ENCODE measurements at regions not wholly inside any gene's neighbourhood (a gene's known extent, or its start where the extent isn't known, plus 50 kb on each side); places are given as distances from the start of the nearest gene placed in this dataset.
A peak's percentile ranks its signal among the peaks of the same experiment; 100 is the strongest.
"Not testable (repeated sequence)": the region's sequence is repeated elsewhere in the genome, so short reads cannot be mapped to it uniquely, and the experiment has no call there.

- no peak for DNase-seq (ENCODE audit: low read depth)
Observed at GRCh38 chr7:113301983-113302382, 183.6 kb upstream of the SMIM30 start.

GRCh38 chr7:113301141-113301540, 182.8 kb upstream of the SMIM30 start:
- no peak for DNase-seq (ENCODE audit: low read depth)

- DNase-seq (ENCODE audit: low read depth): no peak
Observed at GRCh38 chr7:113299748-113300147, 181.4 kb upstream of the SMIM30 start.

GRCh38 chr7:113298501-113298900, 180.1 kb upstream of the SMIM30 start:
- DNase-seq (ENCODE audit: low read depth): no peak

- no peak for DNase-seq (ENCODE audit: low read depth)
Observed at GRCh38 chr7:113294750-113295149, 176.4 kb upstream of the SMIM30 start.

GRCh38 chr7:113292105-113292504, 173.8 kb upstream of the SMIM30 start:
- no peak for DNase-seq (ENCODE audit: low read depth)

GRCh38 chr7:113291058-113291457, 172.7 kb upstream of the SMIM30 start:
- no peak for DNase-seq (ENCODE audit: low read depth)

GRCh38 chr7:113289140-113289740, 170.9 kb upstream of the SMIM30 start:
- DNase-seq (ENCODE audit: low read depth): peak; percentile 32

GRCh38 chr7:113285411-113285810, 167.1 kb upstream of the SMIM30 start:
- DNase-seq (ENCODE audit: low read depth): peak; percentile 52

GRCh38 chr7:113283861-113284260, 165.5 kb upstream of the SMIM30 start:
- DNase-seq (ENCODE audit: low read depth): peak; percentile 52

GRCh38 chr7:113282875-113283274, 164.5 kb upstream of the SMIM30 start:
- DNase-seq (ENCODE audit: low read depth): no peak

- no peak for DNase-seq (ENCODE audit: low read depth)
Observed at GRCh38 chr7:113281223-113281622, 162.9 kb upstream of the SMIM30 start.

- DNase-seq (ENCODE audit: low read depth): no peak
Observed at GRCh38 chr7:113279256-113279655, 160.9 kb upstream of the SMIM30 start.

- DNase-seq (ENCODE audit: low read depth): no peak
Observed at GRCh38 chr7:113270790-113271189, 152.4 kb upstream of the SMIM30 start.

GRCh38 chr7:113269592-113269991, 151.2 kb upstream of the SMIM30 start:
- not testable (repeated sequence) for DNase-seq (ENCODE audit: low read depth)

- DNase-seq (ENCODE audit: low read depth): no peak
Observed at GRCh38 chr7:113268757-113269156, 150.4 kb upstream of the SMIM30 start.

GRCh38 chr7:113267885-113268284, 149.5 kb upstream of the SMIM30 start:
- peak; percentile 84 for DNase-seq (ENCODE audit: low read depth)

- DNase-seq (ENCODE audit: low read depth): peak; percentile 58
Observed at GRCh38 chr7:113267271-113267670, 148.9 kb upstream of the SMIM30 start.

GRCh38 chr7:113263749-113264148, 145.4 kb upstream of the SMIM30 start:
- DNase-seq (ENCODE audit: low read depth): no peak

- DNase-seq (ENCODE audit: low read depth): not testable (repeated sequence)
Observed at GRCh38 chr7:113263215-113263742, 144.9 kb upstream of the SMIM30 start.

GRCh38 chr7:113256883-113257531, 138.7 kb upstream of the SMIM30 start:
- no peak for DNase-seq (ENCODE audit: low read depth)

GRCh38 chr7:113247198-113247597, 128.8 kb upstream of the SMIM30 start:
- peak; percentile 10 for DNase-seq (ENCODE audit: low read depth)

GRCh38 chr7:113246738-113247137, 128.4 kb upstream of the SMIM30 start:
- no peak for DNase-seq (ENCODE audit: low read depth)

GRCh38 chr7:113232885-113233284, 114.5 kb upstream of the SMIM30 start:
- DNase-seq (ENCODE audit: low read depth): no peak

Measured in M059J (cell line).